H9 (cell line): ENCODE measurements at regions not wholly inside any gene's neighbourhood (a gene's known extent, or its start where the extent isn't known, plus 50 kb on each side); places are given as distances from the start of the nearest gene placed in this dataset.

Source experiments
- DNase-seq: peaks from one replicate; pipeline ENCODE4 v3.0.0-alpha.2; 2017
- H2AFZ ChIP-seq: one replicate; pipeline ENCODE4 v1.6.1; 2013; ENCODE audit warnings: mild to moderate bottlenecking, low read length, control low read depth, moderate library complexity
- H2AK5ac ChIP-seq: 2 replicates; pipeline ENCODE4 v1.6.1; 2013; ENCODE audit warnings: low read length, control low read depth, mixed read lengths; ENCODE audit not compliant: insufficient read length
- H2BK120ac ChIP-seq: one replicate; pipeline ENCODE4 v1.6.1; 2013; ENCODE audit warnings: low read depth, mild to moderate bottlenecking, low read length, control low read depth, inconsistent platforms; ENCODE audit not compliant: poor library complexity, severe bottlenecking
- H2BK12ac ChIP-seq: 2 replicates; pipeline ENCODE4 v1.6.1; 2013; ENCODE audit warnings: low read length, control low read depth, mixed read lengths, low read depth; ENCODE audit not compliant: insufficient read length
- H2BK15ac ChIP-seq: 2 replicates; pipeline ENCODE4 v1.6.1; 2013; ENCODE audit warnings: low read depth, low read length, control low read depth
- H2BK20ac ChIP-seq: one replicate; pipeline ENCODE4 v1.6.1; 2013; ENCODE audit warnings: low read depth, mild to moderate bottlenecking, low read length, control low read depth, inconsistent platforms; ENCODE audit not compliant: poor library complexity, severe bottlenecking
- H2BK5ac ChIP-seq: 2 replicates; pipeline ENCODE4 v1.6.1; 2013; ENCODE audit warnings: low read length, control low read depth, mixed read lengths; ENCODE audit not compliant: insufficient read length
- H3K14ac ChIP-seq: 2 replicates; pipeline ENCODE4 v1.6.1; 2013; ENCODE audit warnings: low read length, control low read depth; ENCODE audit not compliant: insufficient read depth
- H3K18ac ChIP-seq: 2 replicates; pipeline ENCODE4 v1.6.1; 2013; ENCODE audit warnings: low read depth, mild to moderate bottlenecking, mixed read lengths, low read length, control low read depth; ENCODE audit not compliant: insufficient read length
- H3K23ac ChIP-seq: 2 replicates; pipeline ENCODE4 v1.6.1; 2013; ENCODE audit warnings: low read length, control low read depth, mixed read lengths, low read depth; ENCODE audit not compliant: insufficient read length
- H3K23me2 ChIP-seq: 2 replicates; pipeline ENCODE4 v1.6.1; 2013; ENCODE audit warnings: low read depth, mild to moderate bottlenecking, mixed read lengths, low read length, control low read depth; ENCODE audit not compliant: insufficient read length, poor library complexity, severe bottlenecking
- H3K27ac ChIP-seq: 2 replicates; pipeline ENCODE4 v1.5.1; 2013; ENCODE audit warnings: low read length, control low read depth, mixed read lengths, low read depth; ENCODE audit not compliant: insufficient read length
- H3K27me3 ChIP-seq: 2 replicates; pipeline ENCODE4 v1.6.1; 2013; ENCODE audit warnings: low read length, control low read depth, inconsistent platforms; ENCODE audit not compliant: insufficient read depth
- H3K4ac ChIP-seq: 2 replicates; pipeline ENCODE4 v1.6.1; 2013; ENCODE audit warnings: low read depth, mild to moderate bottlenecking, control low read depth, inconsistent platforms, low read length, moderate library complexity
- H3K4me1 ChIP-seq: 2 replicates; pipeline ENCODE4 v1.6.1; 2013; ENCODE audit warnings: low read length, control low read depth, inconsistent platforms; ENCODE audit not compliant: insufficient read depth
- H3K4me2 ChIP-seq: 2 replicates; pipeline ENCODE4 v1.6.1; 2013; ENCODE audit warnings: low read length, control low read depth, mixed read lengths; ENCODE audit not compliant: insufficient read length, insufficient read depth
- H3K56ac ChIP-seq: 2 replicates; pipeline ENCODE4 v1.6.1; 2013; ENCODE audit warnings: low read depth, mild to moderate bottlenecking, mixed read lengths, low read length, control low read depth; ENCODE audit not compliant: insufficient read length
- H3K79me1 ChIP-seq: 2 replicates; pipeline ENCODE4 v1.6.1; 2013; ENCODE audit warnings: low read depth, mild to moderate bottlenecking, moderate library complexity, low read length, control low read depth, inconsistent platforms; ENCODE audit not compliant: insufficient read depth, poor library complexity, severe bottlenecking
- H3K79me2 ChIP-seq: 2 replicates; pipeline ENCODE4 v1.6.1; 2013; ENCODE audit warnings: low read length, control low read depth, inconsistent platforms; ENCODE audit not compliant: insufficient read depth
- H3K9ac ChIP-seq: 2 replicates; pipeline ENCODE4 v1.6.1; 2013; ENCODE audit warnings: low read length, control low read depth, mixed read lengths; ENCODE audit not compliant: insufficient read length; ENCODE audit errors: extremely low read depth
- H3K9me3 ChIP-seq: one replicate; pipeline ENCODE4 v1.6.1; 2013; ENCODE audit warnings: low read depth, low read length, inconsistent platforms; ENCODE audit not compliant: control insufficient read depth
- H3T11ph ChIP-seq: one replicate; pipeline ENCODE4 v1.6.1; 2013; ENCODE audit warnings: mild to moderate bottlenecking, low read length, control low read depth, inconsistent platforms
- H4K20me1 ChIP-seq: one replicate; pipeline ENCODE4 v1.6.1; 2013; ENCODE audit not compliant: control insufficient read depth, insufficient read length, insufficient read depth
- H4K5ac ChIP-seq: 2 replicates; pipeline ENCODE4 v1.6.1; 2013; ENCODE audit warnings: low read depth, mild to moderate bottlenecking, mixed read lengths, low read length, control low read depth; ENCODE audit not compliant: insufficient read length
- H4K8ac ChIP-seq: replicated peaks from 2 replicates; pipeline ENCODE4 v1.6.1; 2013; ENCODE audit warnings: low read length, control low read depth, mixed read lengths, low read depth; ENCODE audit not compliant: insufficient read length
- H4K91ac ChIP-seq: 2 replicates; pipeline ENCODE4 v1.6.1; 2013; ENCODE audit warnings: low read depth, mild to moderate bottlenecking, moderate library complexity, mixed read lengths, low read length, control low read depth; ENCODE audit not compliant: insufficient read length
- H3K27ac Mint-ChIP-seq, 3 experiments: 2 replicates in 2 of 3; 3 replicates in 1 of 3; pipeline ENCODE4 v1.8.0; 2020 to 2021; ENCODE audit warnings: mixed read lengths in 3 of 3, mild to moderate bottlenecking in 1 of 3, moderate library complexity in 1 of 3
- H3K27me3 Mint-ChIP-seq: 2 replicates; pipeline ENCODE4 v1.8.0; 2021; ENCODE audit warnings: low read depth, mild to moderate bottlenecking, moderate library complexity, mixed read lengths
- H3K36me3 Mint-ChIP-seq, 3 experiments: 2 replicates in 2 of 3; 3 replicates in 1 of 3; pipeline ENCODE4 v1.8.0; 2020 to 2021; ENCODE audit warnings: low read depth in 3 of 3, mixed read lengths in 3 of 3; ENCODE audit not compliant: insufficient read depth in 1 of 3
- H3K4me1 Mint-ChIP-seq, 2 experiments: 2 replicates each; pipeline ENCODE4 v1.8.0; 2020; ENCODE audit warnings: mixed read lengths in 2 of 2
- H3K4me3 Mint-ChIP-seq, 2 experiments: 2 replicates in 1 of 2; 3 replicates in 1 of 2; pipeline ENCODE4 v1.8.0; 2020 to 2021; ENCODE audit warnings: mild to moderate bottlenecking in 2 of 2, mixed read lengths in 2 of 2, moderate library complexity in 1 of 2
- H3K9me3 Mint-ChIP-seq, 2 experiments: 2 replicates in 1 of 2; 3 replicates in 1 of 2; pipeline ENCODE4 v1.8.0; 2020; ENCODE audit warnings: mild to moderate bottlenecking in 2 of 2, mixed read lengths in 2 of 2, moderate library complexity in 1 of 2
- WGBS: extraction: QIAGEN DNeasy Blood & Tissue Kit; methylation state at CpG from one replicate; pipeline ENCODE4 v1.1.7; 2013; ENCODE audit warnings: missing lambda C conversion rate, low lambda C conversion rate, mixed read lengths; ENCODE audit not compliant: insufficient read length; ENCODE audit errors: extremely low coverage; 5-methylcytosine and 5-hydroxymethylcytosine counted together
- TF ChIP-seq, protein P1 (sequence below): fragments of 200-600 bp; sonication (generic); conservative IDR thresholded peaks from 3 replicates; pipeline ENCODE4 v1.8.0; 2021; ENCODE audit warnings: antibody characterized with exemption, mild to moderate bottlenecking

DNA sequence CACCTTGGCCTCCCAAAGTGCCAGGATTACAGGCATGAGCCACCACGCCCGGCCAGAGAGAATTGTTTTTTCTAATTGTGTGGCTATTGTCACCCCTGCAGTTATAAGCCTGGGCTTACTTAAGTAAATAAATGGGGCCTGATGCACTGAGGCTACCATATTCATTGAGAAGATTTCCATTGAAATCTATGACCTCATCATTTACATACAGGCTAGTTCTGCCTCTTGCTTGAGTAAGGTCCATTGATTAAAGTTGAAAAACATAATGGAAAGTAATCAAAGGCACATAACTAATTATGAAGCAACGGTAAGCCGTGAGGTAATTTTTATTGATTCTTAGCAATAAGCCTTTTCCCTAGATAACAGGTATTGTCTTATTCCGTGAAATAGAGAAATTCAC lies 788.9 kb downstream of the ADGRL2 start:
- Histone ChIP-seq H3K4me2 (no peak overlapping the region), H4K91ac (no peak overlapping the region), H3K27ac (no peak overlapping the region), H3K79me2 (no peaks in the 10 kb centered on the region), H2BK120ac (no peak overlapping the region), H2AK5ac (no peak overlapping the region), H2AFZ (no peak overlapping the region), H3K9me3 (no peaks in the 10 kb centered on the region), H4K20me1 (no peaks in the 10 kb centered on the region), H2BK5ac (no peak overlapping the region), H3K4ac (no peak overlapping the region), H3K79me1 (no peaks in the 10 kb centered on the region), H2BK15ac (no peak overlapping the region), H3T11ph (no peak overlapping the region), H3K14ac (no peak overlapping the region), H3K23me2 (no peaks in the 10 kb centered on the region), H2BK12ac (no peak overlapping the region), H3K23ac (no peak overlapping the region), H4K8ac (no peak overlapping the region), H3K27me3 (no peaks in the 10 kb centered on the region), H2BK20ac (no peak overlapping the region), H3K18ac (no peak overlapping the region), H4K5ac (no peak overlapping the region), H3K56ac (no peak overlapping the region), H3K9ac (no peak overlapping the region), H3K4me1 (no peaks in the 10 kb centered on the region)
- DNase-seq = no peak
- TF ChIP-seq, protein P1, sequence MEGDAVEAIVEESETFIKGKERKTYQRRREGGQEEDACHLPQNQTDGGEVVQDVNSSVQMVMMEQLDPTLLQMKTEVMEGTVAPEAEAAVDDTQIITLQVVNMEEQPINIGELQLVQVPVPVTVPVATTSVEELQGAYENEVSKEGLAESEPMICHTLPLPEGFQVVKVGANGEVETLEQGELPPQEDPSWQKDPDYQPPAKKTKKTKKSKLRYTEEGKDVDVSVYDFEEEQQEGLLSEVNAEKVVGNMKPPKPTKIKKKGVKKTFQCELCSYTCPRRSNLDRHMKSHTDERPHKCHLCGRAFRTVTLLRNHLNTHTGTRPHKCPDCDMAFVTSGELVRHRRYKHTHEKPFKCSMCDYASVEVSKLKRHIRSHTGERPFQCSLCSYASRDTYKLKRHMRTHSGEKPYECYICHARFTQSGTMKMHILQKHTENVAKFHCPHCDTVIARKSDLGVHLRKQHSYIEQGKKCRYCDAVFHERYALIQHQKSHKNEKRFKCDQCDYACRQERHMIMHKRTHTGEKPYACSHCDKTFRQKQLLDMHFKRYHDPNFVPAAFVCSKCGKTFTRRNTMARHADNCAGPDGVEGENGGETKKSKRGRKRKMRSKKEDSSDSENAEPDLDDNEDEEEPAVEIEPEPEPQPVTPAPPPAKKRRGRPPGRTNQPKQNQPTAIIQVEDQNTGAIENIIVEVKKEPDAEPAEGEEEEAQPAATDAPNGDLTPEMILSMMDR = no peak
- no peaks in the 10 kb centered on the region for H3K9me3 Mint-ChIP-seq
- no peaks in the 10 kb centered on the region for H3K27me3 Mint-ChIP-seq
- H3K36me3 Mint-ChIP-seq = no peaks in the 10 kb centered on the region
- no peak overlapping the region for H3K4me3 Mint-ChIP-seq
- H3K4me1 Mint-ChIP-seq = no peaks in the 10 kb centered on the region
- H3K27ac Mint-ChIP-seq = no peak overlapping the region
- no CpG with 5 or more reads among the region's 5 CpGs for WGBS
